Esophagus muscularis mucosa (tissue), 4 donors: ENCODE measurements at regions not wholly inside any gene's neighbourhood (a gene's known extent, or its start where the extent isn't known, plus 50 kb on each side); places are given as distances from the start of the nearest gene placed in this dataset.

Source experiments
- EP300 ChIP-seq: sonication (generic); formaldehyde crosslinking; IDR thresholded peaks from one replicate; pipeline ENCODE4 v1.6.1; 2017; ENCODE audit warnings: antibody characterized with exemption
- POLR2A ChIP-seq: fragments of 450-650 bp; IDR thresholded peaks from one replicate; pipeline ENCODE4 v1.6.1; 2017; ENCODE audit warnings: antibody characterized with exemption, moderate library complexity, mild to moderate bottlenecking, low read depth
- POLR2AphosphoS5 ChIP-seq, 2 donors: sonication (generic); formaldehyde crosslinking; IDR thresholded peaks; one replicate each; pipeline ENCODE4 v1.6.1; 2017; ENCODE audit warnings: antibody characterized with exemption in 2 of 2
- TF ChIP-seq, protein P1 (sequence below), 3 experiments: fragments of 200-600 bp in 2 of 3; fragments of 450-650 bp in 1 of 3; sonication (generic) in 2 of 3; IDR thresholded peaks; one replicate each; pipeline ENCODE4 v1.5.1; 2017 to 2019; ENCODE audit warnings: antibody characterized with exemption in 3 of 3, mild to moderate bottlenecking in 2 of 3, moderate library complexity in 1 of 3

DNA sequence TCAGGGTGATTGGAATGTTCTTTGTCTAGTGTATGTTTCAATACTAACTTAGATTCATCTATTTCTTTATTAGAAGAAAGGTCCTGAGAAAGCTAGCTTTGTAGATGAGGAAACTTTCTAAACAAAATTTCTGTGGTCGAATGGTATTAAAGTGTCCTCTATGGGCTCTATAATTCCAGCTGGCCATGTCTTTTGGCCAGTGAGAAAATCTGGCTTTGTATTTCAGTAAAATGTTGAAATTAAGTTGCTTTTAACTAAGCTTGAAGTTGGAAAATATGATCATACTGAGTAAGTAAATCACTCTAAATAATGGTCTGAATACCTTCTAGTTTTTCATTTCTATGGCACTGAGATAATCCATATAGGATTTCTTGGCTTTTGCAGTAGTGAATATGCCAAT lies 148.8 kb downstream of the RDH14 start:
- TF ChIP-seq POLR2A = no peak
- no peak for TF ChIP-seq EP300
- TF ChIP-seq, protein P1, sequence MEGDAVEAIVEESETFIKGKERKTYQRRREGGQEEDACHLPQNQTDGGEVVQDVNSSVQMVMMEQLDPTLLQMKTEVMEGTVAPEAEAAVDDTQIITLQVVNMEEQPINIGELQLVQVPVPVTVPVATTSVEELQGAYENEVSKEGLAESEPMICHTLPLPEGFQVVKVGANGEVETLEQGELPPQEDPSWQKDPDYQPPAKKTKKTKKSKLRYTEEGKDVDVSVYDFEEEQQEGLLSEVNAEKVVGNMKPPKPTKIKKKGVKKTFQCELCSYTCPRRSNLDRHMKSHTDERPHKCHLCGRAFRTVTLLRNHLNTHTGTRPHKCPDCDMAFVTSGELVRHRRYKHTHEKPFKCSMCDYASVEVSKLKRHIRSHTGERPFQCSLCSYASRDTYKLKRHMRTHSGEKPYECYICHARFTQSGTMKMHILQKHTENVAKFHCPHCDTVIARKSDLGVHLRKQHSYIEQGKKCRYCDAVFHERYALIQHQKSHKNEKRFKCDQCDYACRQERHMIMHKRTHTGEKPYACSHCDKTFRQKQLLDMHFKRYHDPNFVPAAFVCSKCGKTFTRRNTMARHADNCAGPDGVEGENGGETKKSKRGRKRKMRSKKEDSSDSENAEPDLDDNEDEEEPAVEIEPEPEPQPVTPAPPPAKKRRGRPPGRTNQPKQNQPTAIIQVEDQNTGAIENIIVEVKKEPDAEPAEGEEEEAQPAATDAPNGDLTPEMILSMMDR (IDR thresholded peaks at IDR 0.05) = no peak
- TF ChIP-seq POLR2AphosphoS5 (IDR thresholded peaks at IDR 0.05) = no peak
